ENCODE measurements at regions not wholly inside any gene's neighbourhood (a gene's known extent, or its start where the extent isn't known, plus 50 kb on each side); places are given as distances from the start of the nearest gene placed in this dataset.

- Histone ChIP-seq H3K79me2 (ENCODE audit: control insufficient read depth, insufficient read depth, low read length) (no peaks in the 10 kb centered on the region), H3K36me3 (ENCODE audit: control insufficient read depth, insufficient read depth, low read length) (no peaks in the 10 kb centered on the region), H2AFZ (ENCODE audit: low read depth, low read length) (no peak overlapping the region), H3K9ac (ENCODE audit: insufficient read depth in 1 of 2, low read depth in 2 of 2, low read length in 2 of 2) (no peak overlapping the region), H3K4me1 (replicated peaks in 1 of 2; ENCODE audit: control insufficient read depth in 2 of 2, insufficient read depth in 2 of 2, low read length in 2 of 2) (no peaks in the 10 kb centered on the region; a peak in 1 of 5 replicates), H4K20me1 (replicated peaks; ENCODE audit: control insufficient read depth, insufficient read depth, low read length) (no peaks in the 10 kb centered on the region), H3K9me1 (ENCODE audit: control insufficient read depth, insufficient read depth, low read length) (no peaks in the 10 kb centered on the region), H3K27me3 (ENCODE audit: control insufficient read depth in 2 of 2, insufficient read depth in 2 of 2, low read length in 2 of 2) (peaks cover 0 to 7% of the 10 kb centered on the region in 2 experiments; a peak in 1 of 5 replicates), H3K27ac (ENCODE audit: extremely low read depth, low read depth, low read length) (no peak overlapping the region), H3K9me3 (replicated peaks; ENCODE audit: control insufficient read depth, insufficient read depth, low read depth, low read length) (no peaks in the 10 kb centered on the region), H3K4me2 (ENCODE audit: insufficient read depth, low read length) (no peak overlapping the region), H3K4me3 (no peak overlapping the region)
- WGBS (ENCODE audit: insufficient coverage, low coverage, missing lambda C conversion rate): 6% methylated on average over 4 of the region's 4 CpGs
- no peak for FAIRE-seq
- DNase-seq (ENCODE audit: extremely low read depth in 1 of 4, low spot score in 3 of 4): no peak
- intact Hi-C loops (cut with micrococcal nuclease) (no loop called here), in situ Hi-C loops (cut with MboI) (no loop called here)
- POLR2A ChIA-PET: no interaction called here
- CTCF ChIA-PET (ENCODE audit: low intra/inter-chr PET ratio): no interaction called here
- ATAC-seq: no peak
- no peak for TF ChIP-seq CSDE1 (IDR thresholded peaks at IDR 0.05)
- no peak for TF ChIP-seq SMAD4 (CRISPR knock-in tag; conservative IDR thresholded peaks at IDR 0.05)
- no peak for TF ChIP-seq POLR2A (conservative IDR thresholded peaks at IDR 0.05)
- TF ChIP-seq MBD1 (CRISPR knock-in tag; IDR thresholded peaks at IDR 0.05): no peak
- no peak for TF ChIP-seq MTA2 (IDR thresholded peaks at IDR 0.05; ENCODE audit: low read depth)
- TF ChIP-seq, protein P1, sequence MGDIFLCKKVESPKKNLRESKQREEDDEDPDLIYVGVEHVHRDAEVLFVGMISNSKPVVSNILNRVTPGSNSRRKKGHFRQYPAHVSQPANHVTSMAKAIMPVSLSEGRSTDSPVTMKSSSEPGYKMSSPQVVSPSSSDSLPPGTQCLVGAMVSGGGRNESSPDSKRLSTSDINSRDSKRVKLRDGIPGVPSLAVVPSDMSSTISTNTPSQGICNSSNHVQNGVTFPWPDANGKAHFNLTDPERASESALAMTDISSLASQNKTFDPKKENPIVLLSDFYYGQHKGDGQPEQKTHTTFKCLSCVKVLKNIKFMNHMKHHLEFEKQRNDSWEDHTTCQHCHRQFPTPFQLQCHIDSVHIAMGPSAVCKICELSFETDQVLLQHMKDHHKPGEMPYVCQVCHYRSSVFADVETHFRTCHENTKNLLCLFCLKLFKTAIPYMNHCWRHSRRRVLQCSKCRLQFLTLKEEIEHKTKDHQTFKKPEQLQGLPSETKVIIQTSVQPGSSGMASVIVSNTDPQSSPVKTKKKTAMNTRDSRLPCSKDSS (IDR thresholded peaks at IDR 0.05; ENCODE audit: low read depth, partially characterized antibody): no peak
- no peak for TF ChIP-seq E2F4 (CRISPR knock-in tag; IDR thresholded peaks at IDR 0.05; ENCODE audit: low read depth)
- no peak for TF ChIP-seq HDAC6 (IDR thresholded peaks at IDR 0.05; ENCODE audit: low read depth, low read length)
- no peak for TF ChIP-seq ZNF24 (IDR thresholded peaks at IDR 0.05)
- TF ChIP-seq BDP1 (IDR thresholded peaks at IDR 0.05; ENCODE audit: insufficient read depth, insufficient read length): no peak
- TF ChIP-seq KLF10 (CRISPR knock-in tag; IDR thresholded peaks at IDR 0.05): no peak
- no peak for TF ChIP-seq PHF8 (IDR thresholded peaks at IDR 0.05; ENCODE audit: borderline replicate concordance, low read length)
- TF ChIP-seq HIVEP1 (CRISPR knock-in tag; IDR thresholded peaks at IDR 0.05): no peak
- no peak for TF ChIP-seq HDAC3 (IDR thresholded peaks at IDR 0.05; ENCODE audit: borderline replicate concordance, partially characterized antibody)
- no peak for TF ChIP-seq NRF1 (conservative IDR thresholded peaks at IDR 0.05 in 1 of 2, IDR thresholded peaks at IDR 0.05 in 1 of 2)
- TF ChIP-seq GABPB1 (CRISPR knock-in tag; IDR thresholded peaks at IDR 0.05): no peak
- BruUV-seq (replicated peaks): no TSS peak
These were observed 664.0 kb upstream of the HS6ST1 start for GRCh38 chr2:128982670-128983069.
